NCI-H82 treated with DMSO at 0.1 percent for 48 hours (cell line): ENCODE measurements at regions not wholly inside any gene's neighbourhood (a gene's known extent, or its start where the extent isn't known, plus 50 kb on each side); places are given as distances from the start of the nearest gene placed in this dataset.

Experiments
- DNase-seq: peaks from one replicate; lab custom pipeline; 2025; ENCODE audit not compliant: unreplicated experiment; lab: John Stamatoyannopoulos, UW

GRCh38 chr12:60290532-60290931 lies 694.7 kb downstream of the SLC16A7 start:
- no peak for DNase-seq

- DNase-seq = no peak
These were observed 712.6 kb downstream of the SLC16A7 start for GRCh38 chr12:60308366-60308991.

- no peak for DNase-seq
These were observed 716.1 kb downstream of the SLC16A7 start for GRCh38 chr12:60311940-60312339.

GRCh38 chr12:60317361-60317760 lies 721.5 kb downstream of the SLC16A7 start:
- DNase-seq = no peak

- DNase-seq = no peak
These were observed 728.9 kb downstream of the SLC16A7 start for GRCh38 chr12:60324746-60325145.

- no peak for DNase-seq
These were observed 737.6 kb downstream of the SLC16A7 start for GRCh38 chr12:60333461-60333860.

- DNase-seq = no peak
These were observed 739.9 kb downstream of the SLC16A7 start for GRCh38 chr12:60335745-60336144.

- DNase-seq = no peak
These were observed 742.2 kb downstream of the SLC16A7 start for GRCh38 chr12:60337839-60338549.

GRCh38 chr12:60345442-60345841 lies 749.6 kb downstream of the SLC16A7 start:
- DNase-seq = no peak

GRCh38 chr12:60349232-60349978 lies 753.6 kb downstream of the SLC16A7 start:
- no peak for DNase-seq

- no peak for DNase-seq
These were observed 791.5 kb downstream of the SLC16A7 start for GRCh38 chr12:60387356-60387755.

- no peak for DNase-seq
These were observed 795.2 kb downstream of the SLC16A7 start for GRCh38 chr12:60391051-60391450.

GRCh38 chr12:60391791-60392190 lies 796.0 kb downstream of the SLC16A7 start:
- DNase-seq = no peak

GRCh38 chr12:60393093-60393492 lies 797.3 kb downstream of the SLC16A7 start:
- no peak for DNase-seq

- DNase-seq = no peak
These were observed 798.8 kb downstream of the SLC16A7 start for GRCh38 chr12:60394665-60395064.

- DNase-seq = no peak
These were observed 802.7 kb downstream of the SLC16A7 start for GRCh38 chr12:60398547-60398946.

- no peak for DNase-seq
These were observed 803.2 kb downstream of the SLC16A7 start for GRCh38 chr12:60399064-60399463.

GRCh38 chr12:60402996-60403395 lies 807.2 kb downstream of the SLC16A7 start:
- no peak for DNase-seq

GRCh38 chr12:60415351-60415750 lies 819.5 kb downstream of the SLC16A7 start:
- DNase-seq = no peak

GRCh38 chr12:60419986-60420385 lies 824.2 kb downstream of the SLC16A7 start:
- no peak for DNase-seq

- no peak for DNase-seq
These were observed 825.9 kb downstream of the SLC16A7 start for GRCh38 chr12:60421741-60422140.

- no peak for DNase-seq
These were observed 841.5 kb downstream of the SLC16A7 start for GRCh38 chr12:60437297-60437696.
